ENCODE measurements at regions not wholly inside any gene's neighbourhood (a gene's known extent, or its start where the extent isn't known, plus 50 kb on each side); places are given as distances from the start of the nearest gene placed in this dataset.

GRCh38 chr5:71874521-71874920 lies 155.4 kb downstream of the CARTPT start:
- Histone ChIP-seq H3K9me3 (replicated peaks in 1 of 3) (peaks cover 0 to 5% (median 0%) of the 10 kb centered on the region in 3 donors), H3K36me3 (replicated peaks in 1 of 2) (no peaks in the 10 kb centered on the region), H3K27ac (no peak overlapping the region), H3K4me1 (replicated peaks in 1 of 2) (no peaks in the 10 kb centered on the region), H3K4me3 (no peak overlapping the region), H3K27me3 (no peaks in the 10 kb centered on the region)
- no peak for DNase-seq
- TF ChIP-seq CTCF (IDR thresholded peaks at IDR 0.05) (no peak), POLR2A (IDR thresholded peaks at IDR 0.05) (no peak)
- WGBS, 4 donors, result 41 to 87% (median 59%) methylated on average over 2 of the region's 2 CpGs
- intact Hi-C loops (cut with DNase I), result no loop called here

GRCh38 chr5:71877511-71877910 lies 158.4 kb downstream of the CARTPT start:
- no peaks in the 10 kb centered on the region for H3K36me3 ChIP-seq (replicated peaks in 1 of 2)
- TF ChIP-seq POLR2A (IDR thresholded peaks at IDR 0.05) (no peak), CTCF (IDR thresholded peaks at IDR 0.05) (no peak)
- no peak overlapping the region for H3K4me3 ChIP-seq
- intact Hi-C loops (cut with DNase I), result no loop called here
- no peaks in the 10 kb centered on the region for H3K27me3 ChIP-seq
- DNase-seq, result no peak
- H3K27ac ChIP-seq, result no peak overlapping the region
- 74 to 83% (median 78%) methylated on average over 1 of the region's 1 CpG for WGBS, 4 donors
- H3K4me1 ChIP-seq (replicated peaks in 1 of 2), result no peaks in the 10 kb centered on the region
- no peaks in the 10 kb centered on the region for H3K9me3 ChIP-seq (replicated peaks in 1 of 3)

DNA sequence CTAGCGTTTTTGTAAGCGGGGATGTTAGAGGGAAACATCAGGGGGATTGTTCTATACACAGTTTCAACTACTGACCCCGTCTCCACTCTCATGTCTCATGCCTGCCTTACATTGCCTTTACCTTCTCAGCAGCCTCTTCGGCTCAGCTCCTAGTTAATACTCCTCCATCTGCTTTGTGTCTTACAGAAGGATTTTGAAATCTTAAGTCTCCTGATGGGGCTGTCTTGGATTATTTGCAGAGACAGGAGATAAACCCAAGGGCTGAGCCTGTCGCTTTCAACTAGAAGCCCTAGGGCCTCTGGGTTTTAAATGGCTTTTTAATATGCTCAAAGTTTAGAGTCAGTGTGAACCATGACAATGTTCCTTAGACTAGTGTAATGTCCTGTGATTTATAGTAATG lies 161.5 kb downstream of the CARTPT start:
- no peak overlapping the region for H3K4me3 ChIP-seq
- no peaks in the 10 kb centered on the region for H3K9me3 ChIP-seq (replicated peaks in 1 of 3)
- peaks cover 0 to 8% of the 10 kb centered on the region in 2 donors for H3K4me1 ChIP-seq (replicated peaks in 1 of 2)
- intact Hi-C loops (cut with DNase I), result no loop called here
- 78 to 81% (median 79%) methylated on average over 5 of the region's 5 CpGs for WGBS, 4 donors
- DNase-seq, result no peak
- TF ChIP-seq CTCF (IDR thresholded peaks at IDR 0.05), result no peak
- no peak for TF ChIP-seq POLR2A (IDR thresholded peaks at IDR 0.05)
- H3K27me3 ChIP-seq, result no peaks in the 10 kb centered on the region
- no peak overlapping the region for H3K27ac ChIP-seq
- no peaks in the 10 kb centered on the region for H3K36me3 ChIP-seq (replicated peaks in 1 of 2)

DNA sequence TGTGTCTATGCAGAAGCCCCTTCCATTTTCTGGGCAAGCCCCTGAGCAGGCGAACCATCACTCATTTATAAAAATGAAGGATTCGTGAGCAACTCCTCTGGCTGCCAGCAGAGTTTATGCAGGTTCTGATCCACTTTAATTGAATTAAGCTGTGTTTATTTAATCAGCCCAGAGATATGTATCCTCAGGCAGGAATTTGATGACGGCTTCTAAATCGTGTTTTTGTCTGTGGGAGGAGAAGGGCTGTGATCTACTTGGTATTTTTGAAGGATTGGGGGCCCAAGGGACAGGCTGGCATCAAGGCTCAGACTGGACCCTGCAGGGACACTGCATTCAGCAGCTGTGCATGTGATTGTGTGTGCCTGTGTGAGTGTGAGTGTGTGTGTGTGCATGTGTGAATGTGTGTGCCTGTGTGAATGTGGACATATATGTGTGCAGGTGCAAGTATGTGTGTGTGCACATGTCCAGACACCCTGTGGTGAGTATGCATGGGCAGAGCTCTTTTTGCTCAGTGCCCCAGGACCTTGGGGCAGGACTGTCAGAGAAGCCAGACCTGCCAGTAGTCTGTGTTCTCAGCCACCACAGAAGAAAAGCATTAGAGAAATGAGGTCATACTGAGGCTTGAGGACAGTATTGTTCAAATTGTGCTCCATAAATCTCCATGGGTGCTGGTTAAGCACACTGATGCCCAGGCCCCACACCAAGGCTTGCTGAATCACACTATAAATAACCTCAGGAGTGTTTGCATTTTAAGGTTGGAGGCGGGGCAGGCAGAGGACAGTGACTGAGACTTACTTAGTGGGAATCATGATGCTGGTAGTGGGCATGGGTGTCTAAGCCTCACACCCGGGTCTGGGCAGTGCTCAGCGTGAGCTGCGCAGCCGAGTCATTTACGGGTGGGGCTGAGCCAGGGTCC lies 164.0 kb downstream of the CARTPT start:
- Histone ChIP-seq H3K4me1 (replicated peaks in 1 of 2) (peaks cover 0 to 8% of the 10 kb centered on the region in 2 donors), H3K27me3 (no peaks in the 10 kb centered on the region), H3K4me3 (no peak overlapping the region), H3K36me3 (replicated peaks in 1 of 2) (no peaks in the 10 kb centered on the region), H3K9me3 (replicated peaks in 1 of 3) (no peaks in the 10 kb centered on the region), H3K27ac (peak overlapping the region in 1 of 5 donors; percentile 48)
- no peak for TF ChIP-seq CTCF (IDR thresholded peaks at IDR 0.05)
- TF ChIP-seq POLR2A (IDR thresholded peaks at IDR 0.05), result no peak
- intact Hi-C loops (cut with DNase I), result no loop called here
- 60 to 79% (median 74%) methylated on average over 10 of the region's 10 CpGs for whole genome bisulfite sequencing, 4 donors
- DNase-seq, result peak in 1 of 7 donors; percentile 56
